ENCODE measurements at regions not wholly inside any gene's neighbourhood (a gene's known extent, or its start where the extent isn't known, plus 50 kb on each side); places are given as distances from the start of the nearest gene placed in this dataset.
"Not testable (repeated sequence)": the region's sequence is repeated elsewhere in the genome, so short reads cannot be mapped to it uniquely, and the experiment has no call there.

DNA sequence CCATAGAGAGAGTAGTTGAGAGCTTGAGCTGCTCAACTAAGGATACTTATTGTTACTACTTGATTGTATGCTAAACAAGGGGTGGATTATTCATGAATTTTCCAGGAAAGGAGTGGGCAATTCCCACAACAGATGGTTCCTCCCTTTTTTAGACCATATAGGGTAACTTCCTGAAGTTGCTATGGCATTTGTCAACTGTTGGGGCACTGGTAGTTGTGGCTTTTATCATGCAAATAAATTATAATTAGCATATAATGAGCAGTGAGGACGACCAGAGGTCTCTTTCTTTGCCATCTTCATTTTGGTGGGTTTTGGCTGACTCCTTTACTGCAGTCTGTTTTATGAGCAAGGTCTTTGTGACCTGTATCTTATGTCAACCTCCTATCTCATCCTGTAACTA is 1403.5 kb upstream of the PABPC4L start:
- DNase-seq (ENCODE audit: low spot score): no peak

DNA sequence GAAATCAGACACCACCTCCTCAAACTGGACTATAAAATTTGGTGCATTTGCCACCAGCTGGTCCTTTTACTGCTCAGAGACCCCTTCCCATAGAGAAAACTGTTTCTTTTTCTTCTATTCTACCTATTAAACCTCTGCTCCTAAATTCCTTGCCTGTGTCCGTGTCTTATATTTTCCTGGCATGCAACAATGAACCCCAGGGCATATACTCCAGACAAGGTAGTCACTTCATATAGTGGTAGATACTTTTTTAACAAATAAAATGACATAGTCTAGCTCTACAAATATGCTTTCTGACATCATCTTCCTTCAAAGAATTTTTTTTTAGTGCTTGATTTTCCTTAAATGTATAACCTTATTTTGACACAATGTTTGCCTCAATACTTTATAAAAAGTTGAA is 1402.9 kb upstream of the PABPC4L start:
- no peak for DNase-seq (ENCODE audit: low spot score)

DNA sequence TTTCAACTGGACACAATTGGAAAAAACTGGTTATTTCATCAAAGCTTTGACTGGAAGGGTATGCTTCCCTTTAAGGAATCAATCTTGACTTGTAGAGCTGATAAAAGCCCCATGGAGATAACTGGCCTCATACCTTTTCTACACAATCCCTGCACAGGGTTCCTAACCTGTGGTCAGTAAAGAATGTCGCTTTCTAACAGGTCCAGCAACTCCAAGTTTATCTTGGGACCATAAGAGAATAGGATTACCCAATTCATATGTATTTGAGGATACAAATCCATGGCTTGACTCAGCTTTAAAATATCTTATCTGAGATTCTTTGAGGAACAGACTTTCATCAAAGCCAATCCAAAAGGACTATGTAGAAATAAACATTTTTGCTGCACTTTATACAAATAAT is 1399.8 kb upstream of the PABPC4L start:
- no peak for DNase-seq (ENCODE audit: low spot score)

DNA sequence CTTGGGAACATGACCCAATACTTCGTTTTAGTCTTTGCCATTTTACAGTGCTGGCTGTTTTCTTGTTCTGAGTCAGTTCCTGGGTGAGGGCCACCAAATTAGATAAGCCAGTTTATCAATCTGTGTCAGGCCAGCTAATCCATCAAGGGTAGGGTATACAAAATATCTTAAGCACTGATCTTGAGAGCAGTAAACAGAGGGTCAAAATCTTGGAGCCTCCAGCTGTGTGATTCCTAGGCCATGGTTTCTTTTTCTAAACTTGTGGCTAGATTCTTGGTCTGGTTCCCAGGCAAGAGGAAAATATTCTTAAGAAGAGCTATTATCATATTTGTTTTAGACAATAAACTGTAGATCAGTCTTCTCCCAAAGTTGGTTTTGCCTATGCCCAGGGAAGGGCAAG is 1396.6 kb upstream of the PABPC4L start:
- no peak for DNase-seq (ENCODE audit: low spot score)

DNA sequence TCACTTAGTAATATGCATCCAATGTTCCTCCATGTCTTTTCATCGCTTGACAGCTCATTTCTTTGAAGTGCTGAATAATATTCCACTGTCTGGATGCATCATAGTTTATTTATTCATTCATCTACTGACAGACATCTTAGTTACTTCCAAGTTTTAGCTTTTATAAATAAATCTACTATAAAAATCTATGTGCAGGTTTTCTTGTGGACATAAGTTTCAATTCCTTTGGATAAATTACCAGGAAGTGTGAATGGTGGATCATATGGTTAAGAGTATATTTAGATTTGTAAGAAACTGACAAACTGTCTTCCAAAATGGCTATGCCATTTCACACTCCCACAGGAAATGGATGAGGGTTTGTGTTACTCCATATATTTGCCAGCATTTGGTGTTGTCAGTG is 1392.9 kb upstream of the PABPC4L start:
- DNase-seq (ENCODE audit: low spot score): no peak

DNA sequence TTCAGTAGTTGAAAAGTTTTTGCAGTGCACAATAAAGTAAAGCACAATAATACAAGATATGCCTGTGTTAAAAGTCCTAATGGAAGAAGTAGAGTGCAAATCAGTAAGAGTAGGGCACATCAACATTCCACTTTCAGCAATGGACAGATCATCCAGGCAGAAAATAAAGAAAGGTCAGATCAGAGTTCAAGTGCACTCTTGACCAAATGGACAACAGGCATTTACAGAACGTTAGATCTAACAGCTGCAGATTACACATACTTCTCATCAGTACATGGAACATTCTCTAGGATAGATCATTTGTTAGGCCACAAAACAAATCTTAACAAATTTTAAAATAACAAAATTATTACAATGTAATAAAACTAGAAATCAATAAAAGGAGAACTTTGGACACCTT is 1373.5 kb upstream of the PABPC4L start:
- no peak for DNase-seq (ENCODE audit: low spot score)

DNA sequence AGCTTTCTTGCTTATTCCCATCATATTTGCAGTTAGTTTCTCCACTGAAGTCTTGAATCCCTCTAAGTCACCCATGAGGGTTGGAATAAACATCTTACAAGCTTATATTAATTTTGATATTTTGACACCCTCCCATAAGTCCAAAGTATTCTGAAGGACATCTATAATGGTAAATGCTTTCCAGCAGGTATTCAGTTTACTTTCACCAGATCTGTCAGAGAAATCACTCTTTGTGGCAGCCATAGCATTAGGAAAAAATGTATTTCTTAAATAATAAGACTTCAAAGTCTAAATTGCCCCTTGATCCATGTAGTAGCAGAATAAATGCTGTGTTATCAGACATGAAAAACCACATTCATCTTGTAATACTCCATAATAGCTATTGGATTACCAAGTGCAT is 1371.7 kb upstream of the PABPC4L start:
- DNase-seq (ENCODE audit: low spot score): no peak

DNA sequence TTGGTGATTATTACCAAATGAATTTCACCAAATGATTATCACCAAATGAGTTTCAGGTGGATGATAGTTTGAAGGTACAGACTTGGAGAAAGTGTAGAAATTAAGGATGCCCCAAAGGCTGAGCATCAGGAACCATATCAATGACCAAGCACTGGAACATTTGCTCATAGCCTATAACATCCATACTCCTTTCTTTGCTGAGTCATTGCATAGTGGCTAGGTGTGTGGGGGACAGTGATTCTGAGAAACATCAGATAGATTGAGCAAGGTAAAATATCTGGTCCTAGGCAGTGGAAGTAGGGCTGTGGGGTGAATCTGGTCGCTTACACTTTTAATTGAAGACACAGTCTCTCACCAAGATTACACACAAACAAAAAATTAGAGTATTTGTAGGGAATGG is 1362.5 kb upstream of the PABPC4L start:
- no peak for DNase-seq (ENCODE audit: low spot score)

DNA sequence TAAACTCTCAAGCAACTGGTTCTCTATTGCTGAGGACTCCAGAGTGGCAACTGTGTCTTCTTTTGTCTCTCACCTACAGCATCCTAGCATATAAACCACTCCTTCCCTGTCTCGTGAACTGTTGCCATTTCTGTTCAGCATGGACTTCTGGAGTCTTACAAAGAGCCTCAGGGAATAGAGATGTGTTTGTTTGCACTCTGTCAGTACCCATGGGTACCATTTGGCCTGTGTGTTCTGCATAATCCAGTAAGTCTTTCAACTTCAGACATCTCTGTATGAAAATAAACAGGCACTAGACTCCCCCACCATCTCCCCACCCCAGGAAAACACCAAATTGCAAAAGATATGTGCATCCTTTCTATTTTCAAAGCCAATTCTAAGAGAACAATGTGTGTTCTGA is 1351.6 kb upstream of the PABPC4L start:
- DNase-seq (ENCODE audit: low spot score): no peak

DNA sequence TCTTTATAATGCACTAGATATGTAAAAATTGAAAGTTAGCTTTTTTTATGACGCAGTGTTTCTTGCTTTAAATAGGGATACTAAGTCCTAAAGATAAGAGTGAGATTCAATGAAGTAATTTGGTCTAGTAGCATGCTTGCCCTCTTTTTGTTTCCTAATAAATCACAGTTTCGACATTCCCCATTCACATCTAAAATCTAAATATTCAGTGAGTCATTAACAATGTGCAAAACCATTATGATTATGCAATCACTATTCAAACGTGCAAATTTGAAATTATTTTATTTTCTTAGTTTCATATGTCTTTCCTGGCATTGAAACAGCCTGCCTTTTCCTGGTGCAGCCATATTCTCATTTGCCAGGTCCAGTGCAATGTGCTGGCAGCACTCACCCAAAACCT is 1350.5 kb upstream of the PABPC4L start:
- no peak for DNase-seq (ENCODE audit: low spot score)

DNA sequence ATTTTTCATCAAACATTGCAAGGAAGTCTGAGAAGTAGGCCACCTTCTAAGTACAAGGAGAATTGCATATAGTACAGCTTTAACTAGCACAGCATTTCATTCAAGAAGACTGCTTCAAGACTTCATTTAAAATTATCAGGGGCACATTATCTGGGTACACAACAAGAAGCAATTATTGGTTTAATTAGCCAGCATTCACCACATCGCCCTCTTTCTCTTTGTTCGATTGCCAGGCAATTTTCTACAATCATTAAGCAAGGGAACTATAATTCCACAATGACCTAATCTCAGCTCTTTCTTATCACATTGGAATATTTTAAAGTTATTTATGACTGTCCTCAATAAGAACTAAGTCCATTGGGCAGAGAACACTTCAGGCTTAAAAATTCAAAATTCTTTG is 1347.1 kb upstream of the PABPC4L start:
- DNase-seq (ENCODE audit: low spot score): no peak

DNA sequence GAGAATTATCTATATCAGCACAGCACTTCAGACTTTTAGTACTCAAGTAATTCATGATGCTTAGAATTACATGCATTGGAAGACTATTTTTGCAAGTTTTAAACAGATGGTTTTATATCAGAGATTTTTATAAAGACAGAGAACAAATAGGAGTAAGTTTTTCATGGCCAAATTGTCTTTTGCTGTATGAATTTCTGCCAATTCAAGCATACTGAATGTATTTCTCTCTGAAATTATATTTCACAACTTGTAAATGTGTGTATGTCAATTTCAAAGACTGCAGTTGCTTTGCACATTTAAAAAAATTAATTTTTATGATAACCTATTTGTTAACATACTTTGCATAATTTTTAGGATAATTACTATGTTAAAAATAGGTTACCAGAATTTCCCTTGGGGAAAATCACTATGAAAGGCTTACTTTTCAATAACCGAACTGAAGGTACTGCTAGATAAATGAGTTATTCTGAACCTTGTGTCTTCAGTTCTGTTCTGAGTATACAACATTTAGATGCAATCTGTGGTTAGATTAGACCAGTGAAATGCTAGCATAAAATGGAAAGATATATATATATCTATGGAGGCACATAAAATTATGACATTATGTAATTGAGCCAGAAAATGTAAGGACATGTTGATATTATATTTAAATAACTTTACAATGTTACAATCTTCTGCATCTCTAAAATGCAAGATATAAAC is 1344.2 kb upstream of the PABPC4L start:
- DNase-seq (ENCODE audit: low spot score): no peak

DNA sequence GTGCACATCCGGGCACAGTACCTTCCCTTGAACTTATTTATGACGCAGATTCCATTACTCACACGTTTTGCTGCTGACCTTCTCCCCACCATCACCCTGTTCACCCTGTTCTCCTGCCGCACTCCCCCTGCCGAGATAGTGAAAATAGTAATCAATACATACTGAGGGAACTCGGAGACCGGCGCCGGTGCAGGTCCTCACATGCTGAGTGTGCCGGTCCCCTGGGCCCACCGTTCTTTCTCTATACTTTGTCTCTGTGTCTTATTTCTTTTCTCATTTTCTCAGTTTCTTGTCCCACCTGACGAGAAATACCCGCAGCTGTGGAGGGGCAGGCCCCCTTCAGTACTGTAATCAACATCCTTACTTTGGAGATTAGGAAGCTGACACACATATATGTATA is 1337.1 kb upstream of the PABPC4L start:
- no peak for DNase-seq (ENCODE audit: low spot score)

DNA sequence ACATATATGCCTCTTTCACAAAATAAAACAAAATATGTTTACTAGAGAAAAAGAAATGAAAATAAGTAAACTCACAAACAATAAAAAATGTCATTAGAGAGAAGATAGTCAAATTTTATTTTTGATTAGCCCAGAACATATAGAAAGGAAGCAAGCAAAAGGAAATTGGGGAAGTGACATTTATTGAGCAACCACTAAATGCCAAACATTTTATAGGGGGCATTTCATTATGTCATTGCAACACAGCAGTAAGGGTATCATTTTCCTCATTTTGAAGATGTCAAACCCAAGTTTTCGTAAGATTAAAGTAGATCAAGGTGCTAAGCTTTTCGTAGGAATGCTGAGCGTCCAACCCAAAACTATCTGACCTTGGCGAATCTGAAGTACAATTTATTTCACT is 1331.5 kb upstream of the PABPC4L start:
- DNase-seq (ENCODE audit: low spot score): no peak

DNA sequence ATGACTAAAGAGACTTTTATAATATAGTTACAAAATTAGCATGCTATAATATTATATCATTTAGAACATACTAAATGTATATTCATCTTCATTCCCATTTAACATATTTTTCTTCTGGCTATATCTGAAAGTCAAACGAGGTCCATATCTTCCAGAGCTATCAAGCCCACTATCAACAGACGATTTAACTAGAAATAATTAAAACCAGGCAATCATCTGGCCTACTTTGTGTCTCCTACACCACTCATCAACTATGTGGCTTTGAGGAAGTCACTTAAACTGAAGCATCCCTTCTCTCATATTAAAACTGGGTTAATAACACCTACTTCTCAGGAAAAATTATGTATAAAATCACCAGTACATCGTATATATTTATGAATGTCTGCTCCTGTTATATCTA is 1330.5 kb upstream of the PABPC4L start:
- DNase-seq (ENCODE audit: low spot score): no peak

DNA sequence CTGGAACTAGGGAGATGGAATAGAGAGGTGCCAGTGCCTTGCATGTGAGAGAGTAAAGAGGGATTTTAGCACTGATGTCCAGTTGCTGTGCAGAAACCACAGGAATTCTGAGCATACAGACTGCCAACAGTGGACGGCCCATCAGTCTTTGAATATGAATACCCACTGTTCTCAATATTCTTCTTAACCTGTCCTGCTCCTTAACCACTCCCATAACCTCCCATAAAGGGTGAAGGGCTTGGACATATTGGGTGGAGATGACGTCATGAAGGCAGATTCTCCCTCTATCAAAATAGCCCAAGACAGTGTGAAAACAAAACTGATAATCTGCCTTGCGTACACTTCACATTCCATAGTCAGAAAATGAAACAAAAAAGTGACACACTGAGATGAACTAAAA is 1313.7 kb upstream of the PABPC4L start:
- DNase-seq (ENCODE audit: low spot score): no peak

DNA sequence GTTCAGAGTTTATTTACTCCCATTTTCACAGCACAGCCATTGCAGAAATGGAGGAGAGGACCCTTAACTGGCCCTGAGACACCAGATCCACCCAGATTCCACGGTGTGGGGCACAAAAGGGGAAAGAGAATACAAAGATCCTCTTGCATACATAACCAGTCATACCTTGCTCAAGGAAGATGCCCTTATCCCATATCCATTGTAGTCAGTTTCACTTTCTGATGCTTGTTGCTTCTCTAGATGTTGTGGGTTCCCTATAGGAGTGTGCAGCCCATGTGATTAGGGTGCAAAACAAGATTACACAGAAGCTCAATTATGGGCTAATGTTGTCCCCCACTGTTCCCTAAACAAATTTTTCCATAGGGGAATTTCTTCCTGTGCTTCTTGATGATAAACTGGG is 1309.0 kb upstream of the PABPC4L start:
- no peak for DNase-seq (ENCODE audit: low spot score)

DNA sequence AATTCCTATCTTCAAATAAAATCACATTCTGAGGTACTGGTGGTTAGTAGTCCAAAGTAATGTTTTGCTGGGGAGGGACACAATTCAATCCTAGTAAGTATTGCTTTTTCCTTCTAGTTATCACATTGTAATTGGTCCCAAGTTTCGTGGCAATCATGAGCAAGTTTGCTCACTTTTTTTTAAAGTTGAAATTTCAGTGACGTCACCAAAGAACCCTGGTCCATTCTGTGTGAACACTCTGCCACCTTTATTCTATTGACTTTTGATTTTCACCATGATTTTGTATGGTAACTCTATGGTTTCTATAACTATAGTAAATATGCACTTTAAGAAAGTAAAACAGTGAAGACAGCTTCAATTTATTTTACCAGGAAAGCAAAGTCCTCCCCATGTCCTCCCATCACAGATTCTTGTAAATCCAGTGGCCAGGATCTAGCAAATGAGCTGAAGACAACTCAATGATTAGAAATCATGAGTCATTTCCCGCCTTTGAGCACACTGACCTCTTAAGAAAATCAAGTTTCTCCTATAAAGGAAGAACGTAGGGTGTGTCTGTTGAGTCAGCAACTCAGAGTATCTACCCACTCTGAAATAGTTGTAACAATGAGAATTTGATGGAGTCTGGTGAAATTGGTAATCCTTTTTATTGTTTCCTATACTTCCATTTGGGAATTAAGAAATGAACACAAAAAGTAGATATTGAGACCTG is 1306.6 kb upstream of the PABPC4L start:
- DNase-seq (ENCODE audit: low spot score): no peak

DNA sequence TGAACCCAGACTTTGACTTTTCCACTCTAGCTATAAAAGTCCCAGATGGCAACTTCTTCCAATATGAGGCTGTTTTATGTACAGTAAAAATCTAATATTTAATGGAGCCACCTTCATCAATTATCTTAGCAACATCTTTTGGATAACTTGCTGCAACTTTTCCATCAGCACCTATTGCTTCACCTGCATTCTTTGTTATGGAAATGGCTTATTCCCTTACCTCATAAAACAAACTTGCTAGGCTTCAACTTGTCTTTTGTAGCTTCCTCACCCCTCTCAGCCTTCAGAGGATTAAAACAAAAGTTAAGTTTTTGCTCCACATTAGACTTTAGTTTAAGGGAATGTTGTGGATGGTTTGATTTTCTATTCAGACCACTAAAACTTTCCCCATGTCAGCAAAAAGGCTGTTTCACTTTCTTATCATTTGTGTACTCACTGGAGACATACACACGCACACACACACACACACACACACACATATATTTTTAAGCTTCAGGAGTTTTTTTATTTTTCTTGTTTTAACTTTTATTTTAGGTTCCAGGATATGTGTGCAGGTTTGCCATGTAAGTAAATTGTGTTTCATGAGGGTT is 1296.1 kb upstream of the PABPC4L start:
- DNase-seq (ENCODE audit: low spot score): no peak

DNA sequence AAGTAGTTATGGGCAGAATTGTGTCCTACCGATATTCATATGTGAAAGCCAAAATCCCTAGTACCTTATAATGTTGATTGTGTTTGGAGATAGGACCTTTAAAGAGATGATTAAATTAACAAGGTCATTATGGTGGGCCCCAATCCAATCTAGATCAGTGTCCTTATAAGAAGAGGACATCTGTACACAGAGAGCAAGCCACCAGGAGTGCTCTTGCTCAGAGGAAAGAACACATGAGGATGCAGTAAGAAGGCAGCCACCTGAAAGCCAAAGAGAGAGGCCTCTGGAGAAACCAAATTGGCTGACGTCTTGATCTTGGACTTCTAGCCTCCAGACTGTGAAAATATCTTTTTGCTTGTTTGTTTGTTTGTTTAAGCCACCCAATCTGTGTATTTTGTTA is 1290.8 kb upstream of the PABPC4L start:
- DNase-seq (ENCODE audit: low spot score): no peak

DNA sequence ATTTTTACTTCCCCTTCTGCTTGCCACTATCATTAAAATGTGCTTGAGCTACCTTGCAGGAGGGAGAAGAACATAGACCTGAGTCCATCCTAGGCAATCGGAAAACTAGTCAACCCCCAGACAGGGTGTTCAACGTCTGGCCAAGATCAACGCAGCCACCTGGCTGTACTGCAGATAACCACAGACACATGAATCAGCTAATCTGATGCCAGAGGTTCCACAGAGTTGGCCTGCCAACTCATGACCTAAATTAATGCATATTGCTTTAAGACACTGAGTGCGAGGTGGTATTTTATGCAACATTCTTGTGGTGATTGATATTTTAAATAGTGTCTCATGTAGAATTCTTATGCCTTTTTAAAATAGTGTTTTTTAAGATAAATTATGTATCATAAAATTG is 1283.8 kb upstream of the PABPC4L start:
- no peak for DNase-seq (ENCODE audit: low spot score)

DNA sequence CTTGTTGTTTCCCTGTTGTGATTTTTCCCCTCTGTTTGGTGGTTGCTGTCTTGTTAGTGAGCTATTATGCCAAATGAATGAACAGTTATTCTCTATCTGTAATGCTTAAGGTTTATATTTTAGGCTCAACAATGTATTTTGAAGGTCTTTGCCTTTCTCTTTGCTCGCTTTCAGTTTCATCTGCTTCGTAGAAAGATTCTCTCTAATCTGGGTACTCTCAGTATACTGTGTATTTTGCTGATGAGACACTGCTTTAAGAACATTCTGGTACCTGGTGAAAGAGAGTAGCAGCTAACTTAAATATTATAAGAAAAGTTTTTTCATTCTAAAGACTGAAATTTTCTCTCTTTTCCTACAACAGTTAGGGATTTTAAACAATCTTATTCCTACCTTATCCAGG is 1274.7 kb upstream of the PABPC4L start:
- no peak for DNase-seq (ENCODE audit: low spot score)

DNA sequence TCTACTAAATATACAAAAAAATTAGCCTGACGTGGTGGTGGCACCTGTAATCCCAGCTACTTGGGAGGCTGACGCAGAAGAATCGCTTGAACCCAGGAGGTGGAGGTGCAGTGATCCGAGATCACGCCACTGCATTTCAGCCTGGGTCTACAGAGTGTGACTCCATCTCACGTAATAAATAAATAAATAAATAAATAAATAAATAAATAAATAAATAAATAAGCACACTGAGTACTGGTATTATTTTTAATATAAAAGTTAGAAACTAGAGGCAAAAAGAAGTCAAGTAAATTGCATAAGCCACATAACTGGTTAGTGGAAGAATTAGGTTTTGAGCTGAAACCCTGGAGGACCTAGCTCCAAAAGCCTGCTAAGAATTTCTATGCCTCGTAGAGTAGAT is 1262.7 kb upstream of the PABPC4L start:
- DNase-seq (ENCODE audit: low spot score): no peak

DNA sequence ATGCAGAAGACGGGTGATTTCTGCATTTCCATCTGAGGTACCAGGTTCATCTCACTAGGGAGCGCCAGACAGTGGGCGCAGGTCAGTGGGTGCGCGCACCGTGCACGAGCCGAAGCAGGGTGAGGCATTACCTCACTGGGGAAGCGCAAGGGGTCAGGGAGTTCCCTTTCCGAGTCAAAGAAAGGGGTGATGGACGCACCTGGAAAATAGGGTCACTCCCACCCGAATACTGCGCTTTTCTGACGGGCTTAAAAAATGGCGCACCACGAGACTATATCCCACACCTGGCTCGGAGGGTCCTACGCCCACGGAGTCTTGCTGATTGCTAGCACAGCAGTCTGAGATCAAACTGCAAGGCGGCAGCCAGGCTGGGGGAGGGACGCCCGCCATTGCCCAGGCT is 1246.0 kb upstream of the PABPC4L start:
- DNase-seq (ENCODE audit: low spot score): not testable (repeated sequence)

Measured in iPS-NIHi11 (cell line).